HG03571 (cell line): ENCODE measurements at regions not wholly inside any gene's neighbourhood (a gene's known extent, or its start where the extent isn't known, plus 50 kb on each side); places are given as distances from the start of the nearest gene placed in this dataset.

Experiments used
- ATAC-seq: cut with Tn5 transposase; IDR thresholded peaks from one replicate; pipeline ENCODE4 v1.9.1; 2021; ENCODE audit not compliant: unreplicated experiment

DNA sequence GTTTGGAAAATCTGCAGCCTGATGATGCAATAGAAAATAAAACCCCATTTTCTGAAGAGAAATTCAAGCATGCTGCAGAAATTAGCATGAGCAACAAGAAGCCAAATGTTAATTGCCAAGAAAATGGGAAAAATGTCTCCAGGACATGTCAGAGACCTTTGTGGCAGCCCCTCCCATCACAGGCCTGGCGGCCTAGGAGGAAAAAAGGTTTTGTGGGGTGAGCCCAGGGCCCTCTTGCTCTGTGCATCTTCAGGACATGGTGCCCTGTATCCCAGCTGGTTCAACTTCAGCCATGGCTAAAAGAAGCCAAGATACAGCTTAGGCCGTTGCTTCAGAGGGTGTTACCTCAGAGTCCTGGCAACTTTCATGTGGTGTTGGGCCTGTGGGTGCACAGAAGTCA, 775.5 kb upstream of the SEL1L start:
- no peak for ATAC-seq

DNA sequence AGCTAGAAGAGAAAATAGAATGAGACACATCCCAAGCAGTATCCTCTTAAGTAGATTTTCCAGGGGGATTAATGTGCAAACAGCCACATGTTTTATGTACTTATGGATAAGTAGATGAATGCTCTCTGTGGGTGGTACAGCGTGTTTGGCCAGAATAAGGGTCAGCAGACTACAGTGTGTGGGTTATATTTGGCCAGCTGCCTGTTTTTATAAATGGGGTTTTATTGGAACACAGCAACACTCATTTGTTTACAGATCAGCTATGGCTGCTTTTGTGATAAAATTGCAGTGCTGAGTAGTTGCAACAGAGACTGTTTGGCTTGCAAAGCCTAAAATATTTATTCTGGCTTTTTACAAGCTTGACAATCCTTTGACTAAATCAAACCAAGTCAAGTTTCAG, 780.2 kb upstream of the SEL1L start:
- no peak for ATAC-seq

DNA sequence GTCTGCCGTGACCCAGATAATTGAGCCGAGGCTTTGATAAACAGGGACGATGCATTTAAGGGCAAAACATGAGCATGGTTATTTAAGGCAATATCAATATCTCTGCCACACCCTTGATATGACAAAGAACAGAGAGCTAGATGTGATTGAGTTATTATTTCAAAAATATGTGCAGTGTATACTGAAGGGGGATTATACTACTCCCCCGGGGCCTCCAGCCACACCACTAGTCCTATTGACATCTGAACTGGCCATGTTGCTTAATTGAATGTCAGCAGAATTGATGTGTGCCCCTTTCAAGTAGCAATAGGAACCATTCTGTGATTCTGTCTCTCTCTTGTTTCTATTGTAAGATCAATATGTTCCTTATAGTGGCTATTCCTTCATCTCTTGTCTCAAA, 794.8 kb upstream of the SEL1L start:
- ATAC-seq: no peak

DNA sequence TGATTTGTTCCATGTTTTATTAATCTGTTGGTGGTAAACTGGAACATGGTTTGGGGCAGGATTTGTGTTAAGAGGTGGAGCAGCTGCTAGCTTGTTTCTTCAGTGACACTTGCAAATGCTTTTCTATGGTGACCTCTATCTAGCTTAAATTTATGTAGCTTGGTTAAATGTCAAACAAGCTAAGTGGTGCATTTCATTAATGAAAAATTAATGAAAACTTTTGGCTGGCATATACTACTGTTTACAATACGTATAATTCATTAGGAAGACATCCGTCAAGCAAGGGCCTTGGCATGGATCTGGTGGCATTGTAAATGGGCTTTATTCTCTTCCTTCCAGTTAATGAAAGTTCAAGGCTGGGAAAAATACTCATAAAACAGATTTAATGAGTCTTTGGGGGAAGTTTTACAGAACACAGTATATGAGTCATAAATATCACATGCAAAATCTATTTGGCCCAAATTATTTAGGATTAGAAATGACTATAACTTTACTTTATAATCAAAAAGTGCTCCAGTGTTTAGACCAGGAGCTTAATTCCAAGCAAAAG, 807.7 kb upstream of the SEL1L start:
- ATAC-seq: no peak

DNA sequence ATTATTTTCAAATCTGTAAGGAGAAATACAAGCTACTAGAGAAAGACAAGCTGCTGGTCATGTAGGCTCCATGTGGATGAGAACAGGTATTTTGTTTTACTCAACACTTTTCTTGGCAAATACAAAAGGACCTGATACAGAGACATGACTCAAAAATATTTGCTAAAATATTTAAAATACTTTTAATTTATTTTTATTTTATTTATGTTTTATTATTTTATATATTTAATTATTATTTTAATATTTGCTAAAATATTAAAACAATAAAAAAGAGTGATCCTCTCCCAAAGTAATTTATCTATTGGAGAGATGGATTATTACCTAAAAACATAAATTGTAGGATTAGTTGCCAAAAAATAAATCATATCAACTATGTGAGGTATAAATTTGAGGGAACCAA, 808.9 kb upstream of the SEL1L start:
- ATAC-seq: no peak

DNA sequence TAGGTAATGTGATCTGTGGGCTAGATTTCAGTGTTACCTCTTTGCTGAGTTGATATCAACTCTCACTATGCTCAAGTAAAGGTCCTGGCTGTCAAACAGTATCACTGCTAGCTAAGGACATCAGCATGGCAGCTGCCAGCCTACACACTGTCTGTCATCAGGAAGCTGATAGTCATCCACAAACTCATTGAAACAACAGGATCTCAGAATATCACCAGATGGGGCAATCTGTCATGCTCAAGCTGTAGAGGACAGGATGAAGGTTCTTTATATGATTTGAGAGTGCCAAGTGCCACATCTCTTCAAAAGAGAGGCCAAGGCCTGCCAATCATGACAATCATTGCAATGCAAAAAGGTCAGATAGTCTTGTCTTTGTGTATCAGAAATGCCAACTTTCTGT, 811.5 kb upstream of the SEL1L start:
- no peak for ATAC-seq

DNA sequence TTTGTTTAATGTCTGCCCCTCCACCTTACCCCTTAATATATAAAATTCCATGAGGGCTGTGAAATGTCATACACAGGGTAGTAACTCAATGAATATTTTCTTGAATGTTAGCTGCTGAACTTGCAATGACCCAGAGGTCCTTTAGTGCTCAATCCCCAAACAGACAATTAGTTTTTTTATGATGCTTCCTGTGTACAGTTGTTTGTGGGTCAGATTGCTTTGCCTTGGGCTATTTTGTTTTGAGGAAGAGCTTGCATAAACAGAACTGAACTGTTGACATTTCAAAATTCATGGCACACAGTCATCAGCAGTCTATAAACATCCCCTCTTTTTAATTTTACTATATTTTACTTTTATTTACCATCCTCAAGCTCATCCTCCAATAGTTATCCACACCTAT, 820.5 kb upstream of the SEL1L start:
- ATAC-seq: no peak

DNA sequence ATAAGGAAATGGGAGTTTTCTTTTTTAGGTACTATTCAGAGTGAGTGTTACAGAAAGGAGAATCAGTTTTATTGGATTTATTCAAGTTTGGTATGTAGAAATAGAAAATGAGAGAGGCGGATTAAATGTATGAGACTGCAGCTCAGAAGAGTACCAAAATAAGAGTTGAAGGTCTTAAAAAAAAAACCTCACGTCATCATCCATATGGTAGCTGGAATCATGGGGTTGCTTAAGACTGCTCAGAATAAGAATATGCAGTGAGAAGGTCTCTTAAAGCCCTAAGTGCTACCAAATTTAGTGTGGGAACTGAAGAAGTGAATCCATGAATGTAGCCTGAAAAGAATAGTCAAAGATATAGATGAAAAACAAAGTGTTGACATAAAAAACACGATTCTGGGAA, 825.5 kb upstream of the SEL1L start:
- no peak for ATAC-seq

DNA sequence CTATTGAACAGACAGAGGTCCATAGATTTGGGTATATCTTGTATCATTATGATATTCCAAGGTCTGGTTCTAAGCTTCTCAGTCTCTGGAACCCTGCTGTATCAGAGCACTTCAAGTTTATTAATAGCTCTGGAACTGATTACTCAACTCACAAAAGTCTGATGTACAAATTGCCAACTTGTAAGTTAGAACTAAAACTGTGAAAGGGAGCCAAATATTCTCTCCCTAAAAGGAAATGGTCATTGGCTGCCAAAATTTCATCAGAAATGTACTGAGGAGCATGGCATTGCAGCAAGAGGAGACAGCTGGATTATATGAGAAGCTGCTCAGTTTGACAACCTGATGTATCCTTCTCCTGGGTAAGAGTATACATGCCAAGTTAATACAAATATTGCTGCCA, 828.8 kb upstream of the SEL1L start:
- no peak for ATAC-seq

DNA sequence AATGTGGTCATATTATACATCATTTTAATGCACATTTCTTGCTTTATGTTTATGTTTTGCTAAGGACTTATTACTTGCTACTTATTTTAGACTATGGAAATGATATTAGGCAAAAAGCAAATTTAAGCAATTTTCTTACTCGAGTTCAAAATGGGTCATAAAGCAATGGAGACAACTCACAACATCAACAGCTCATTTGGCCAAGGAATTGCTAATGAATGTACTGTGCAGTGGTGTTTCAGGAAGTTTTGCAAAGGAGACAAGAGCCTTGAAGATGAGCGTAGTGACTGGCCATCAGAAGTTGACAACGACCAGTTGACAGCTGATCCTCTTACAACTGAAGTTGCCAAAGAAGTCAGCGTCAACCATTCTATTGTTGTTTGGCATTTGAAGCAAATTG, 831.8 kb upstream of the SEL1L start:
- no peak for ATAC-seq

DNA sequence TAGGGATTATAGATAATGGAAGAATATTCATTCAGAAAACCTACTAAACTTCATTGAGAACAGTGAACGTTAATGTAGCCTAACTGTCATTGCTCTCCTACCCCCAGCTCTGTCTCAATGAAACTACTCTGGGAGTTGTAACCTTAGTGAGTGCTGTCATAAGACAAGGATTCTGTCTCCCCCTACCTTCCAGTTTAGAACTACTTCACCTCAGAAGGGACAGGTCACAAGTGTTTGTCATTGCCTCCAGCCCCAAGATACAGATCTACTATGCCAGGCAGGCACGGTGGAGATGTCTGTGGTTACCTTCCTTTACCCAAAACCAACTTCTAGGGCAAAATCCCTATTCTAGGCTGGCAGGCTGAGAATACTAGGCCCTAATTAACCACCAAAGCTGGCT, 833.1 kb upstream of the SEL1L start:
- no peak for ATAC-seq

DNA sequence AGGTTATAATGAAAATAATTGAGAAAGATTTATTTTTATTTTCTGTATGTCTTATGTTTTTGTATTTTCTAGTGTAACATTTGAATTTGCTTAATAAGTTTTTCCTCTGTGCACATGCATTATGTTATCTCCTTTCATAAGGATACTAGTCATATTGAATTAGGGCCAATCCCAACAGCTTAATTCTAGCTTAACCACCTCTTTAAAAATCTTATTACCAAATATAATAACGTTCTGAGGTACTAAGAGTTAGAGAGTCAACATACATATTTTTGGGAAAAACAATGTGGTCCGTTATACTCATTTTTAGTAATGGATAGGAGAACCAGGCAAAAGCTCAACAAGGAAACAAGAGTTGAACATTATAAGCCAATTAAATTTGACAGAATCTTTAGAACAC, 845.6 kb upstream of the SEL1L start:
- ATAC-seq: no peak

DNA sequence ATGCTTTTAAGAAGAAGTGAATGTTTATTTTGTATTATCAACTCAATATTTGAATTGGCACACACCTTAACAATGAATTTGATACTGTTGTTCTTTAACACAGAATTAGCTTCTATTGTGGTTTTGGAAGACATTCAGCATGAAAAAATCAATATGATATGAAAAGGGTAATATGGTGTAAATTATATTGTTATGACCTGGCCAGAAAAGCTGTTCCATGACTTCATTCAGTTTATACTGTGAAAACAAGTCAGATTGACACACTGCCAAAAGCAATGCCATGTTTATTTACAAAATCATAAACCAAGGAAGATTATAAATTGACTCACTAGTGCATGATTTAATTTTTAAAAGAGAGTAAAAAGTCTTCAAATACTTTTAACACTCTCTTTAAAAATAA, 851.4 kb upstream of the SEL1L start:
- ATAC-seq: no peak

DNA sequence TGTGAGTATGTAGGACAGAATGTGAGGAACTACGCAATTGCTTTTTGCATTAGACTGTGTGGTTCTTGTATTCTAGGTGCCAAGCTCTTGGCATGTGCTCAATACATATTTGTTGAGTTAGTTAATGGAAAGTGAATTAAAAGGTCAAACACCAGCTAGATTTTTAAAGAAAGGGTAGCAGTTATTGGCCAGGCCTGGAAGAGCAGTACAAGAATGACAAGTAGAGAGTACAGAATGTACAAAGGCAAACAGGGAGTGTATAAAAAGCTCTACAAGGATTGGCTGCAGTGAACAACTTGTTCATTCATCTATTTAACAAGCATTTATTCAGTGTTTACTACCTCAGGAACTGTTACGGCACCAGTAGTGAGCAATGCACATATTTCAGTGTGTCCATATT, 854.0 kb upstream of the SEL1L start:
- ATAC-seq: no peak

DNA sequence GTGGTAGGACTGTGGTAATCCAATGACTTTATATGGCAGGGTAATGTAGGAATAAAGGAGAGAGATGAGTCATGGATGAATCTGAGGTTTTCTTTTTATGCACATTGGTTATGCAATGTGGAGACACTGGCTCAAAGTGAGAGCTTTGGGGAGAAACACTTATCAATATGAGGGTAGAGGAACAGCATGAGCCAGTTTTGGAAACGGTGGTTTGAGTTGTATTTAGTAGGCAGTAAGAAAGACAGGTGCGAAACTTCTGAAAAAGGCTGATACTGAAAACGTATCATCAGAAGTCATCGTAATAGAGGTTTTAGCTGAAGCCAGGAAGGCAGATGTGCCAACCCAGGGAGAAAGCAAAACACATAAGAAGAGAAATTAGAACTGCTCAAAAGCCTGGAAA, 854.8 kb upstream of the SEL1L start:
- ATAC-seq: no peak

DNA sequence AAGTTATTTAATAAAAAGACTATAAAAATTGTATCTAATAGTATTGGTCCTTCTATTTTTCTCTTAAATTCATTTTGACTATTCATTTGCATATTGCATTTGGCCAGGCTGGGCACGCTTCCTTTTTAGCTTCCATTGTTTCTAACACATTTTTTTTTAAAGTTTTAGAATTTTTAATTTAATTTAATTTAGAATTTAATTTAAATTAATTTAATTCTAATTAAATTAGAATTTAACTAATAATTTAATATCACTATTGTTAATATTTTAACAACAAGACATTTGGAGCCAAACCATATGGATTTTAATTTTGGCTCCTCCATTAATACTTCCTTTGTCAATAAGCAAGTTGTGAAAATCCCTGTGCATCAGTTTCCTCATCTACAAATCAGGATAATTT, 856.9 kb upstream of the SEL1L start:
- ATAC-seq: no peak

DNA sequence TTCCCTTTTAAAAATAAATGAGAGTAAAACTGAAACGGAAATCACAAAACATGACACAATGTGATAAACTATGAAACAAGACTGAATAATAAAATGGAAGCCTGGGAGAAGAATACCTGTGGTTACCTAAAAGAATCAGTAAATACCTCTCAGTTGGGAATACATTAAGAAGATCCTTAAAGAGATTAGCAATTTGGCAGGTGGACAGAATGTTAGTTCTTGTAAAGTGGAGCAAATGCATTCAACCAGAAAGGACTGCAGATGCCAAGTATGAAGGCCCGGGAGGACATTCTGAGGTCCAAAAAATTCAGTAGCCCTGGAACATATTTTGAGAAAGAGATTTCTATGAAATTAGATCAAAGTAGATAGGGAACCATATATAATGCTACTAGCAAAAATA, 861.3 kb upstream of the SEL1L start:
- ATAC-seq: no peak

DNA sequence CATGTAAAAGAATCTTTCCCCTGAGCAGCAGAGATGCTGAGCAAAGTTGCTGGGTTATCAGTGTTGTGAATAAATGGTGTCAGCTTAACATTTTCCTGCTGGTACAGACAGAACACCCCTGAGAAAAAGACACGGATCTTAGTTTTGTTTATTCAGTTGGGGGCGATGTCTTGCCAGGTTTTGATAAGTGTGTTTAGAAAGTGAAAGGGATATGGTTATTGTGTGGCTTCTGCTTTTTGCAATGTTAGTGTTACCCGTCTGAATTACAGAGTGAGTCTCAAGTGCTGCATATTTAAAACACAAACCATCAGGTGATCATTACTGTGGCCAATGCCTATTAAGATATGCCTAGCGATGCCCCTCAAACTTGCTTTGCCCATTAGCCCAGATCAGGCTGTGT, 864.6 kb upstream of the SEL1L start:
- ATAC-seq: no peak

DNA sequence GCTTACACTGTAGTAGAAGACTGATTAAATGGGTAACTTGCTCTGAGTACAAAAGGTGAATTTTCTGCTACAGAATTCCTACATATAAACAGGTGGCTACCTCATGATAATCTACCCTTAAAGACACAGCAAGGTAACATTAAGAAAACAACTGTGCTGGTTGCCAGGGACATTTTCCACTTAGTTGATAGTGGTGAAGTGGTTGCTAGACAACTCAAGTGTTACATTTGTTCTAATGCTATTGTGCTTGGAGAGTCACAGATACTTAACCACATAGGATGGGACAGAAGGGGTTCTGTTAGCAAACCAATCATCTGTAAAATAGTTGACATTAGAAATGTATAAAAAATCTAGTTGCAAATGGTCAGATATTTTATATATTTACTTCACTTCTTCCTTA, 870.3 kb upstream of the SEL1L start:
- no peak for ATAC-seq

DNA sequence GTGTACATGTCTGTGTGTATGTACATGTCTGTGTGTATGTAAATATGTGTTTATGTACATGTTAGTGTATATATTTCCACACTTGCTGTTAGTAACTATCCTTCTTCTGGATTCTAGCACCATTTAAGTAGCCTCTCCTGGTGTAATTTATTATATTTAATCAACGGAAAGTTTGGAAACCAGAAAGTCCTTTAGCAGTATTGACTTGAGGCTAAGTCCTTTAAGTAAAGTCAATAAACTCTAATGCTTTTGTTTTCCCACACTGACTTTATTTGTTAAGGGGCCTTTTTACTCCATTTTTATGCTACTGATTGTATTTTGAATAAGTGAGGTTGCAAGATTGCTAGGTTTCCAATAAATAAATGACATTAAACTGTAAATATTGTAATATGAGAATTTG, 876.4 kb upstream of the SEL1L start:
- ATAC-seq: no peak

DNA sequence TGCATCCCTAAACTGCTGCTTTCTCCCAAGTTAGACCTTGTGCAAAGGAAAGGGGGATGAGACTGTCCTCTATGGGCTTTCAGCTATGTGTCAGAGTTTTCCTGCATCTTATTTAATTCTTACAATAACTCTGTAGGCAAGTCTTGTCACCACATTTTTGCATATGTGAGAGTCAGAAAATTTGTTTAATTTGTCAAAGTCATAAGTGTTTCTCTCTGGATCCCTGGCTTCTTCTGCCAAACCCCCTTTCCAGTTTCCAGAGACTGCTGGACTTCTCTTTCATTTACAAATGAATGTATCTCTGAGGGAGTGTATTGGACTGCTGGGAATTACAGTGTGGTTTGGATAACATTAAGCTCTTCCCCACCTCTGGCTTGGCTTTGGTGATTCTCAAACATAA, 877.6 kb upstream of the SEL1L start:
- ATAC-seq: no peak

DNA sequence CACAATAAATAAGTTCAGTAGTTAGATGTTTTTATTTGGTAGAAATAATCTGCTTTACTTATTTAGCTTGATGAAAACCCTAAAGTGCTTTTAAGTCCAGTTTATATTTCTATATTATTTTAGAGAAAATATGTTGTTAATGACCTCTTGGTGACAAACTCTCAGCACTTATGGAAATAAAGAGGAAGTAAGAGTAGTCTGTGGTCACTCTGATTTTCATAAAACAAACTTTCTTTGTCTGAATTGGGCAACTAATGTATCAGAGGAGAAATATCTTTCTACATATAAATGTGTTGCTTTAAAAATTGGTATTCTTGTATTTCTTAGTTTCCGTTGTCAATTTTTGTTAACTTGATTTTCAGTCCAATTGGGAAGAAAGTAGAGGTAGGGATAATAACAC, 878.9 kb upstream of the SEL1L start:
- ATAC-seq: no peak

DNA sequence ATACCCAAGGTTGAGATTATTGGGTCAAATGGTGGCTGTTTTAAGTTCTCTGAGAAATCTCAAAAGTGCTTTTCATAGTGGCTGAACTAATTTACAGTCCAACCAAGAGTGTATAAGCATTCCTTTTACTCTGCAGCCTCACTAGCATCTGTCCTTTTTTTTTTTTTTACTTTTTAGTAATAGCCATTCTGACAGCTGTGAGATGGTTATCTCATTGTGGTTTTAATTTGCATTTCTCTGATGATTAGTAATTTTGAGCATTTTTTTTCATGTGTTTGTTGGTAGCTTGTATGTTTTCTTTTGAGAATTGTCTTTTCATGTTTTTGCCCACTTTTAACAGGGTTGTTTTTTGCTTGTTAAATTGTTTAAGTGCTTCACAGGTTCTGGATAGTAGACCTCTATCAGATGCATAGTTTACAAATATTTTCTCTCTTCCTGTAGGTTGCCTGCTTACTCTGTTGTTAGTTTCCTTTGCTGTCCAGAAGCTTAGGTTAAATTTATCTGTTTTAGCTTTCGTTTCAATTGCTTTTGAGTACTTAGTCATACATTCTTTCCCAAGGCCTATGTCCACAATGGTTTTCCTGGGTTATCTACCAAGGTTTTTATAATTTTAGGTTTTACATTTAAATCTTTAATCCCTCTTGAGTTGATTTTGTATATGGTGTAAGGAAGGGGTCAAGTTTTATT, 881.3 kb upstream of the SEL1L start:
- no peak for ATAC-seq
